ENCODE measurements at regions not wholly inside any gene's neighbourhood (a gene's known extent, or its start where the extent isn't known, plus 50 kb on each side); places are given as distances from the start of the nearest gene placed in this dataset.

DNA sequence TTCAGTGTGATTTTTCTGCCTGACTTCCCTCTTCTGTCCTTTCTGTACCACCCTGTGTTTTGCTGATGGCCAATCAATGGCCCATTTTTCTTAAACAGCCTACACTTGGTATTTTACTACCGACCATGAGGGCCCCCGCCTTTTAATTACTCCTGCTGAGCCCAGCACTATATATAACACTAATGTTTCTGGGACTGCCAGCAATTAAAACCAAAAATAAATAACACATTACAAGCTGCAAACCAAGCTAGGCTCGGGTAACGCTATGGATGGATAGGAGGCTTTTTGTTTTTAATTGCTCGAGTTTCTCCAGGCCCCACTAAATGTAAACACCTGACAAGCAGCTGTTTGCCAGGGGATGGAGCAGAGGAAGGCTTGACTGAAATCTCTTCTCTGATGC is 915.4 kb upstream of the AUTS2 start:
- H3K4me3 Mint-ChIP-seq = no peak overlapping the region
- H3K4me1 Mint-ChIP-seq (ENCODE audit: low read depth) = no peaks in the 10 kb centered on the region
- CTCF ChIA-PET = no interaction called here
- intact Hi-C loops (cut with micrococcal nuclease) = no loop called here
- peaks cover 2% of the 10 kb centered on the region for H3K9me3 Mint-ChIP-seq
- no peak overlapping the region for H3K27ac Mint-ChIP-seq
- H3K36me3 Mint-ChIP-seq (ENCODE audit: low read depth) = no peaks in the 10 kb centered on the region
- no peak for DNase-seq
- H3K27me3 Mint-ChIP-seq (ENCODE audit: low read depth) = no peaks in the 10 kb centered on the region

DNA sequence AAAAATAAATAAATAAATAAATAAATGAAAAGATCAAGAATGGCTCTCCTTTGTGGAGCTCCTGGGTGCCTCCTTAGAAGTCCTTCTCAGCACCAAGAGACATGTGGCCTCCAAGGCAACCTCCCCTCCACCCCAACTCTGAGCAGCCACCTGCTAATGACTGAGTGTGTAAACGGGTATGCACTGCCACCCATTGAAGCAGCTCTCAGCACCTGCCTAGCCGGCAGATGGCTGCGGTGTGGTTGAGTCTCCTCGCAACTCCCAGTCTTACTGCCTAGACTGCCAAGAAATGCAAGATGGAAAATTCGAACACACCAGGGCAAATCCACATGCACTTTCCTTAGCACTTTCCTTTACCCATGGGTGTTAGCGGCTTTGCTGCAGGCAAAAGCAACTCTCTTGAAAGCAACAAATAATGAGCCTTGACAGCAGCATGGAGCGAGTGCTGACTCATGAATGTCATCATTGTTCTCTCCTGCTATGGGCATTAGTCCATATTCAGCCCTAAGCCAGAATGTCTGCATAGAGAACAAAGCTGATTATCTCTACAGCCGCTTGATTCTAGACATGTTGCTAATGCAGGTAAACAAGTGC is 913.9 kb upstream of the AUTS2 start:
- CTCF ChIA-PET = no interaction called here
- H3K4me3 Mint-ChIP-seq = no peak overlapping the region
- H3K27me3 Mint-ChIP-seq (ENCODE audit: low read depth) = no peaks in the 10 kb centered on the region
- H3K4me1 Mint-ChIP-seq (ENCODE audit: low read depth) = no peaks in the 10 kb centered on the region
- H3K27ac Mint-ChIP-seq = no peak overlapping the region
- intact Hi-C loops (cut with micrococcal nuclease) = no loop called here
- no peak for DNase-seq
- H3K9me3 Mint-ChIP-seq = peaks cover 3% of the 10 kb centered on the region
- H3K36me3 Mint-ChIP-seq (ENCODE audit: low read depth) = no peaks in the 10 kb centered on the region

DNA sequence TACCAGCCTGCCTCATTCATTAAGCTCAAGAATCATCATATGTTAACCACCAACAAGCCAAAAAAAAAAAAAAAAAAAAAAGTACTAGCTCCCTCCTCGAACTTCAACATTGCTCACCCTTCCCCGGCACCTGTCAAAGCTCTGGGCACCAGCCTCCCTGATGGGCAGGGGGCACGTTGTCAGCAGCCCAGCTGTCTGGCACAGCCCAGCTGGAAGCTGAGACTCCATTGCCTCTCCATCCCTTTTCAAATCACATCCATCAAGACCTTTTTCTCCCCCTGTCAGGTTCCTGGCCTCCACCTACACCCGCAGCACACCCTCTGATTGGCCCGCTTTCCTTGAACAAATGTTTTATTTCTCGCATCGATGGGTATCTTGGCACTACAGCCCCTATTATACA is 913.3 kb upstream of the AUTS2 start:
- intact Hi-C loops (cut with micrococcal nuclease) = no loop called here
- H3K9me3 Mint-ChIP-seq = peaks cover 4% of the 10 kb centered on the region
- no peak for DNase-seq
- H3K4me3 Mint-ChIP-seq = no peak overlapping the region
- H3K36me3 Mint-ChIP-seq (ENCODE audit: low read depth) = no peaks in the 10 kb centered on the region
- no peaks in the 10 kb centered on the region for H3K27me3 Mint-ChIP-seq (ENCODE audit: low read depth)
- CTCF ChIA-PET = no interaction called here
- H3K27ac Mint-ChIP-seq = no peak overlapping the region
- no peaks in the 10 kb centered on the region for H3K4me1 Mint-ChIP-seq (ENCODE audit: low read depth)

DNA sequence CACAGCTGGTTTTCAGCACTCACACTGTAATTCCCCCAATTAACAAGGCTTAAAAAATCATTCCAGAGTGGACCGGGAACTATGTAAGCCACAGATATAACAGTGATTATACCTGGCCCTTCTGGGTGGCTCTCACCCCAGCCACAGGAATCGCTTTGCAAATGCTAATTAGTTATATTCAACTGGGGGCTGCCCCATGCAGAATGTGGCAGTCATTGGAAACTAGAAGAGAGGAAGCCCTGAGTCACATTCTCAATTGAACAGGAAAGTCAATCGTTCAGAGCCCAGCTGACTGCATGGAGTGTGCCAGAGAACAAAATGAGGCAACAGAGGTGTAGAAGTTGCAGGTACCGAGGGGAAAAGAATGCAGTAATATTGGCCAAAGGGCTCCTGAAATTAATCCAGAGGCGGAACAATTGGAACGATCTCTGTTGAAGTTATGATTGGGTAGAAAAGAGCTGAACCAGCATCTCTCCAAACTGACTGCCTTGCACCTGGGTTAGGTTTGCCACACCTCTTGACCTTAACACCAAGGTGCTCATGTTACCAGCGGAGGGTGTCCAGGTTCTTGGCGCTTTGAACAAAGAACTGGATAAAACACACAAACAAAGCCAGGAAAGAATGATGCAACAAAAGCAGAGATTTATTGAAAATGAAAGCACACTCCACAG is 909.7 kb upstream of the AUTS2 start:
- intact Hi-C loops (cut with micrococcal nuclease) = no loop called here
- no peak overlapping the region for H3K4me3 Mint-ChIP-seq
- H3K36me3 Mint-ChIP-seq (ENCODE audit: low read depth) = peaks cover 2% of the 10 kb centered on the region
- no peaks in the 10 kb centered on the region for H3K4me1 Mint-ChIP-seq (ENCODE audit: low read depth)
- peak; percentile 8 for DNase-seq
- CTCF ChIA-PET = no interaction called here
- H3K27me3 Mint-ChIP-seq (ENCODE audit: low read depth) = no peaks in the 10 kb centered on the region
- peaks cover 8% of the 10 kb centered on the region for H3K9me3 Mint-ChIP-seq
- H3K27ac Mint-ChIP-seq = no peak overlapping the region

DNA sequence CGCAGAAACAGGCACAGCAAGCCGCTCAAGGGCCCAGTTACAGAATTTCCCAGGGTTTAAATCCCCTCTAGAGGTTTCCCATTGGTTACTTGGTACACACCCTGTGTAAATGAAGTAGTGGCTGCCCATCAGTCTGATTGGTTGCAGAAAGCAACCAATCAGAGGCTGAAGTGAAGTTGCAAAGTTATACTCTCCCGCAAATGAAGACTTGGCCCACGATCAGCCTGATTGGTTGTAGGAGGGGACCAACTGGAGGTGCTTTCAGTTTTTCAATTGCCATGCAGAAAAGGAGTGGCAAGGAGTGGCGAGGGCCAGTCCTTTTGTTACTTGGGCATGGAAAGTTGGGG is 909.2 kb upstream of the AUTS2 start:
- CTCF ChIA-PET = no interaction called here
- Mint-ChIP-seq H3K9me3 (peaks cover 8% of the 10 kb centered on the region), H3K27ac (no peak overlapping the region), H3K4me1 (ENCODE audit: low read depth) (no peaks in the 10 kb centered on the region), H3K36me3 (ENCODE audit: low read depth) (peaks cover 2% of the 10 kb centered on the region), H3K27me3 (ENCODE audit: low read depth) (no peaks in the 10 kb centered on the region), H3K4me3 (no peak overlapping the region)
- intact Hi-C loops (cut with micrococcal nuclease) = no loop called here
- no peak for DNase-seq

DNA sequence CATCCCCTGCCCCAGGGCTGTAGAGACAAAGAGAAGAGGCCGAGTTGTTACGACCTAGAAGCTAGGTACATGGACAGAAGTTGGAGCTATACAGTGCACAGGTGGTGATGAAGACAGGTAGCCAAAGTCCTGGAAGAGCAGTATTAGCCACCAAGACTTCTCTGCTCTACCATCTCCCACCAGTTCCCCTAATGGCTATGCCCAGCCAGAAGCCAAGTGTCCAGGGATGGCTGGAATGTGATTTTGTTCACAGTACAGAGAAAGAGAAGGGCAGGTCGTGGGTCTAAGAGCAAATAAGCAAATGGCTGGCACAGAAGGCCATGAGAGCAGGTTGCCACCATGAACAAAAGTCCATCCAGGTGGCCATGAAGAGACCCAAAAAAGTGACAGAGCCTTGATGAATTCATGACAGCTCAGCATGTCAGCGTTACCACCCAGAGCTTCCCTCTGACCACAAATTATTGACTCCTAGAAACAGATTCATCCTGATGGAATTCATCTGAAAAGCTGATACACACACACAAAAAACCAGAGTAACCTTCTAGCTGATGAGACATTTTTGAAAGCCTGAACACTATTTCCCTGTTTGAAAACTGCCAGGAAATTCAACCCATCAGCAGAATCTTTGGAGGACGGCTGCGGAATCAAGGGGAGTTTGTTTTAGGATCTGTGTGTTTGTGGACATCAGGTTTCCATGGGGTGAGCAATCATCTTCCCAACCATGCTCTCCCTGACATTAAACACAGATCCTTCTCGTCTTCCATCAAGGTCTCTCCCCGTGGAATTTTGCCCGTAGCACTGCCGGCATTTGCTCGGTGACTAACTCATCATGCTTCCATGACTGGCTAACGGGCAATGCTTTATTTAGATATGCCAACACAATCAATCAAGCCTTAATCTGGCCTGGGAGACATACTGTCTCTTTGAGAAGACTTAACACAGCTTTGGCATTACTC is 906.7 kb upstream of the AUTS2 start:
- Mint-ChIP-seq H3K4me3 (no peak overlapping the region), H3K27me3 (ENCODE audit: low read depth) (no peaks in the 10 kb centered on the region), H3K36me3 (ENCODE audit: low read depth) (peaks cover 2% of the 10 kb centered on the region), H3K9me3 (peaks cover 18% of the 10 kb centered on the region), H3K27ac (no peak overlapping the region), H3K4me1 (ENCODE audit: low read depth) (no peaks in the 10 kb centered on the region)
- intact Hi-C loops (cut with micrococcal nuclease) = no loop called here
- no peak for DNase-seq
- CTCF ChIA-PET = no interaction called here

DNA sequence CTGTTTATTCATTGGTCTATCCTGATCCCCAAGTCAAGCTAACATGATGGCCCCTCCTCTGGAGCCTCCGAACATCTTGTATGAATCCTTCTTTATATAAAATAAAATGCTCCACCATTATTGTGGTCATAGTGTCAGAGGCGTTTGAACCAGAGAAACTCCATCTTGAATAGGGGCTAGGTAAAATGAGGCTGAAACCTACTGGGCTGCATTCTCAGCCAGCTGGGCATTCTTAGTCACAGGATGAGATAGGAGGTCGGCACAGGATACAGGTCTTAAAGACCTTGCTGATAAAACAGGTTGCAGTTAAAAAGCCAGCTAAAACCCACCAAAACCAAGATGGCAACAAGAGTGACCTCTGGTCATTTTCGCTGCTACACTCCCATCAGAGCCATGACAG is 905.8 kb upstream of the AUTS2 start:
- CTCF ChIA-PET = no interaction called here
- Mint-ChIP-seq H3K4me1 (ENCODE audit: low read depth) (no peaks in the 10 kb centered on the region), H3K9me3 (peaks cover 20% of the 10 kb centered on the region), H3K36me3 (ENCODE audit: low read depth) (peaks cover 2% of the 10 kb centered on the region), H3K27me3 (ENCODE audit: low read depth) (no peaks in the 10 kb centered on the region), H3K27ac (no peak overlapping the region), H3K4me3 (no peak overlapping the region)
- intact Hi-C loops (cut with micrococcal nuclease) = no loop called here
- DNase-seq = no peak

DNA sequence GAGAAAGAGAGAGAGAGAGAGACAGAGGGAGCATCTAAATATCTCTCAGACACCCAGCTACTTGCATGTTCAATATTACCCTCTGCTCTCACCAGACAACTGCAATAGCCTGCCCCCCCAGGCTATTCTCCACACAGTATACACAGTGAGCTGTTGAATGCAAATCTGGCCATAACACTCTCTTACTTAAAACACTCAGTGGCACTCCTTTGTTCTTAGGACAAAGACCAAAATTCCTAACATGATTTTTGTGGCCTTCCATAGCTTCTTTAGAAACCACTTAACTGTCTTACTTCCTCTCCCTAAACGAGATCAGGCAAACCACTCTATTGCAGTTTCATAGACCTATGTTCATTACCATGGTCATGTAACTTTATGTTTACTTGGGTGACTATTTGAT is 903.6 kb upstream of the AUTS2 start:
- Mint-ChIP-seq H3K4me3 (no peak overlapping the region), H3K36me3 (ENCODE audit: low read depth) (peaks cover 2% of the 10 kb centered on the region), H3K9me3 (peaks cover 18% of the 10 kb centered on the region), H3K27ac (no peak overlapping the region), H3K27me3 (ENCODE audit: low read depth) (no peaks in the 10 kb centered on the region), H3K4me1 (ENCODE audit: low read depth) (no peaks in the 10 kb centered on the region)
- no peak for DNase-seq
- intact Hi-C loops (cut with micrococcal nuclease) = no loop called here
- CTCF ChIA-PET = no interaction called here

DNA sequence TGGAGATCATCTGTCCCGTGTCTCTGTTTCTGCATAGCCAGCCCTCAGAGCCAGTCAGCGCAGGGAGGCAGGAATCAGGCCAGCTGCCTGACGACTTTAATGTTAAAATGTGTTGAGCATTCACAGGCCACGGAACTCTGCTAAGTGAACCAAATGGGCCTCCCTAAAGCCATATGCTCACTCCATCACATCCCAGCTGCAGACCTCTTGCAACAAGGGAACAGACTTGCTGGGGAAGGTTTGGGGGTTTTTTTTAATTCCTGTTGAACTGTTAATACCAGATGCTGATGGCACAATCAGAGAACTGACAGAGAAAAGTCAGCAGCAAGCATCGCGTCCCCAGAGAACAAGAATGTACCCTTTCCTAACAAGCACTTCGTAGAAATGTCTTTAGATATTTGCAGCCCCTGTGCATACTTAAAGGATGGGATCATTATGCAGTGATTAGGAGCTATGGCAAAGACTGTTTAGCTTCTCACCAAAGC is 900.4 kb upstream of the AUTS2 start:
- intact Hi-C loops (cut with micrococcal nuclease) = no loop called here
- Mint-ChIP-seq H3K4me1 (ENCODE audit: low read depth) (no peaks in the 10 kb centered on the region), H3K27ac (no peak overlapping the region), H3K9me3 (peaks cover 17% of the 10 kb centered on the region), H3K36me3 (ENCODE audit: low read depth) (no peaks in the 10 kb centered on the region), H3K27me3 (ENCODE audit: low read depth) (no peaks in the 10 kb centered on the region), H3K4me3 (no peak overlapping the region)
- CTCF ChIA-PET = no interaction called here
- DNase-seq = no peak

DNA sequence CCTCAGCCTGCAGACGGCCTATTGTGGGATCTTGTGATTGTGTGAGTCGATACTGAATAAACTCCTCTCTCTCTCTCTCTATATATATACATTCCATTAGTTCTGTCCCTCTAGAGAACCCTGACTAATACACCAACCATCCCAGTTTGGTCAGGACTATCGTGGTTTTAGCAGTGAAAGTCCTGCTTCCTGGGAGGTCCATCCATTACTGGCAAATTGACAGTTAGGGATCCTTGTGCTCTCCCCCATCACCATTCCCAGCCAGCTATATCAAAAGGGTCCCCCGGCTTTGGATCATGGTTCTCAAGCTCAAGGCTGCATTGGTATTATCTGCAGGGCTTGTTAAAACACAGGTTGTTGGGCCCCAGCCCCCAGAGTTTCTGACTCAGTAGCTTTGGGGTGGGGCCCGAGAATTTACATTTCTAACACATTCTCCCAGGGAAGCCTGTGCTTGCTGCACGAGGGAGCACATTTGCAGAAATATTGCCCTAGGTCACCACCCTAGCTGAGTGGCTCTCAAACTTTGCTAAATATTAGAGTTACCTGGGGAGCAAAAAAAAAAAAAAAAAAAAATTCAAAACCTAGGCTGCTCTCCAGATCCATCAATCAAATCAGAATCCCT is 899.1 kb upstream of the AUTS2 start:
- Mint-ChIP-seq H3K9me3 (peaks cover 16% of the 10 kb centered on the region), H3K4me3 (no peak overlapping the region), H3K36me3 (ENCODE audit: low read depth) (no peaks in the 10 kb centered on the region), H3K27me3 (ENCODE audit: low read depth) (no peaks in the 10 kb centered on the region), H3K4me1 (ENCODE audit: low read depth) (no peaks in the 10 kb centered on the region), H3K27ac (no peak overlapping the region)
- DNase-seq = no peak
- CTCF ChIA-PET = no interaction called here
- intact Hi-C loops (cut with micrococcal nuclease) = no loop called here

DNA sequence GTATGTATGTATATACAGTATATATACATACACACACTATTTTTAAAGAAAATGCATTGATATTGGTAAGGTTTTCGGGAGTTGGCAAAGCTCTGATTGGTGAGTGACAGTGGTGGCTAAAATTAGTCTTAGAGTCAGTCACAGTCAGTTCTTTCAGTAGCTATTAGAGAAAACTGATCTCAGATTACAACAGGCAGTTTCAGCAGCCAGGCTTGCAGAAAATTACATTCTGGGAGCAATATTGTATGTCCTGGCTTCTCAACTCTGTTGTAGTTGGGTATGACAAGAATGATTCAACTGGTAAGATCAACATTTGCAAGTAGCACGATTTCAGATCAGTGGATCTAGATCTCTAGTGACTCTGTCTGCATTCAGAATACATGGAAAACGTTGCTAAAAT is 897.9 kb upstream of the AUTS2 start:
- H3K9me3 Mint-ChIP-seq = peaks cover 9% of the 10 kb centered on the region
- no peaks in the 10 kb centered on the region for H3K27me3 Mint-ChIP-seq (ENCODE audit: low read depth)
- no peaks in the 10 kb centered on the region for H3K36me3 Mint-ChIP-seq (ENCODE audit: low read depth)
- CTCF ChIA-PET = interaction anchor here (0.6 kb wide), 1 partner anchor 297 kb away, joined by 3 read pairs; no protein-coding TSS in a partner anchor
- intact Hi-C loops (cut with micrococcal nuclease) = no loop called here
- no peaks in the 10 kb centered on the region for H3K4me1 Mint-ChIP-seq (ENCODE audit: low read depth)
- no peak overlapping the region for H3K27ac Mint-ChIP-seq
- H3K4me3 Mint-ChIP-seq = no peak overlapping the region
- DNase-seq = no peak

DNA sequence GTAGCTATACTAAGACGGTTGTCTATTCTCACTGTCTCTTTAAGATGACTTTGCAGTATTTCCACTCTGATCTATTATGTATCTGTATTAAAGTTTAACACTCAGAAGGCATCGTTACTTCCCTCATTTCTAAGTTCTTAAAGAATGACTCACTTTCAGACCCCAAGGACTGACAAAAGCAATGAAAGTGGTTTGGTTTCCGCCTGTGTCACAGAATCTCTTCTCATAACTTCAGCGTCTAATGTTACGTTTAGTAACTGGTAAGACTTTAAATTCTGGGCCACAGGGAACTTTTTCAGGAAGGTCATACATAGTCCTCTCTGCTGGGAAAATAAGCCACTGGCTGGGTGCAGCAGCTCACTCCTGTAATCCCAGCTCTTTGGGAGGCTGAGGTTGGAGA is 892.0 kb upstream of the AUTS2 start:
- Mint-ChIP-seq H3K4me1 (ENCODE audit: low read depth) (no peaks in the 10 kb centered on the region), H3K36me3 (ENCODE audit: low read depth) (no peaks in the 10 kb centered on the region), H3K27me3 (ENCODE audit: low read depth) (no peaks in the 10 kb centered on the region), H3K4me3 (no peak overlapping the region), H3K9me3 (peaks cover 13% of the 10 kb centered on the region), H3K27ac (no peak overlapping the region)
- no peak for DNase-seq
- CTCF ChIA-PET = no interaction called here
- intact Hi-C loops (cut with micrococcal nuclease) = no loop called here

Measured in activated naive CD4-positive, alpha-beta T cell treated with anti-CD3 and anti-CD28 coated beads for 36 hours (primary cell).